Loucy (cell line): ENCODE measurements at regions not wholly inside any gene's neighbourhood (a gene's known extent, or its start where the extent isn't known, plus 50 kb on each side); places are given as distances from the start of the nearest gene placed in this dataset.

ENCODE experiments used
- EZH2phosphoT487 ChIP-seq: fragments of 200-600 bp; IDR thresholded peaks from 2 replicates; pipeline ENCODE4 v1.6.1; 2018; ENCODE audit warnings: antibody characterized with exemption, mild to moderate bottlenecking, moderate library complexity, borderline replicate concordance
- TF ChIP-seq, protein P1 (sequence below): fragments of 200-600 bp; sonication (generic); conservative IDR thresholded peaks from 2 replicates; pipeline ENCODE4 v1.5.1; 2014; ENCODE audit warnings: mild to moderate bottlenecking, antibody characterized with exemption, low read length

DNA sequence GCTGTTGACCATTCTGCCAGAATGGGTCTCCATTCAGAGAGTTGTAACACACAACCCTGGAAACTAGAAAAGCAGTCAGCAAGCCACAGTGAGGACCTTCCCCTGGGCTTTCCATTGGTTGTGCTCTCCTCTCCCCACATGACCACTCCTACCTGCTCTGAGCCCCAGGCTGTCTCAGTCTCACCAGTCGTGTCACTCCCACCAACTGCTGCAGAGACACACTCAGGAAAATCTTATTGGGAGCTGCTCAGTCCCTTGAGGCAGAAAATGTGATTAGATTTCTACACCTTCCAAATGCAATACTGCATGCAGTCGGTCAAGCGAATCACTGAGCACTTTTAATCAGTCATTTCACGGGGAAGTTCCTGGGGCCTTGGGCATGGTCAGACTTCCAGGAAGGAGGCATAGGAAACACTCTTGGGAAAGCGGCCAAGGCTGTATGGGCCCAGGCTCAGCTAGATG, 284.2 kb upstream of the NMUR2 start:
- TF ChIP-seq, protein P1, sequence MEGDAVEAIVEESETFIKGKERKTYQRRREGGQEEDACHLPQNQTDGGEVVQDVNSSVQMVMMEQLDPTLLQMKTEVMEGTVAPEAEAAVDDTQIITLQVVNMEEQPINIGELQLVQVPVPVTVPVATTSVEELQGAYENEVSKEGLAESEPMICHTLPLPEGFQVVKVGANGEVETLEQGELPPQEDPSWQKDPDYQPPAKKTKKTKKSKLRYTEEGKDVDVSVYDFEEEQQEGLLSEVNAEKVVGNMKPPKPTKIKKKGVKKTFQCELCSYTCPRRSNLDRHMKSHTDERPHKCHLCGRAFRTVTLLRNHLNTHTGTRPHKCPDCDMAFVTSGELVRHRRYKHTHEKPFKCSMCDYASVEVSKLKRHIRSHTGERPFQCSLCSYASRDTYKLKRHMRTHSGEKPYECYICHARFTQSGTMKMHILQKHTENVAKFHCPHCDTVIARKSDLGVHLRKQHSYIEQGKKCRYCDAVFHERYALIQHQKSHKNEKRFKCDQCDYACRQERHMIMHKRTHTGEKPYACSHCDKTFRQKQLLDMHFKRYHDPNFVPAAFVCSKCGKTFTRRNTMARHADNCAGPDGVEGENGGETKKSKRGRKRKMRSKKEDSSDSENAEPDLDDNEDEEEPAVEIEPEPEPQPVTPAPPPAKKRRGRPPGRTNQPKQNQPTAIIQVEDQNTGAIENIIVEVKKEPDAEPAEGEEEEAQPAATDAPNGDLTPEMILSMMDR, result no peak
- no peak for TF ChIP-seq EZH2phosphoT487
